GM18507 (cell line): ENCODE measurements at regions not wholly inside any gene's neighbourhood (a gene's known extent, or its start where the extent isn't known, plus 50 kb on each side); places are given as distances from the start of the nearest gene placed in this dataset.

Experiments
- DNase-seq: peaks from one replicate; pipeline ENCODE4 v3.0.0; 2011; ENCODE audit warnings: low read depth; ENCODE audit not compliant: insufficient read length; ENCODE audit errors: extremely low spot score
- FAIRE-seq: peaks from 2 replicates; lab custom pipeline; 2011; peaks lifted over from hg19 to GRCh38; lab: Jason Lieb, UNC

GRCh38 chr4:152103181-152103901, 342.5 kb upstream of the GATB start:
- no peak for DNase-seq
- FAIRE-seq: no peak

- no peak for FAIRE-seq
- no peak for DNase-seq
These were observed 341.7 kb upstream of the GATB start for GRCh38 chr4:152102436-152103000.

GRCh38 chr4:152101556-152102435, 341.0 kb upstream of the GATB start:
- FAIRE-seq: no peak
- no peak for DNase-seq

GRCh38 chr4:152100379-152101201, 339.8 kb upstream of the GATB start:
- DNase-seq: no peak
- FAIRE-seq: peak; percentile 84

- no peak for FAIRE-seq
- DNase-seq: no peak
These were observed 339.2 kb upstream of the GATB start for GRCh38 chr4:152099981-152100378.

- DNase-seq (no peak), FAIRE-seq (no peak)
These were observed 338.7 kb upstream of the GATB start for GRCh38 chr4:152099555-152099954.

GRCh38 chr4:152099061-152099425, 338.2 kb upstream of the GATB start:
- no peak for DNase-seq
- no peak for FAIRE-seq

GRCh38 chr4:152098365-152099060, 337.7 kb upstream of the GATB start:
- DNase-seq (no peak), FAIRE-seq (no peak)

- DNase-seq: no peak
These were observed 336.6 kb upstream of the GATB start for GRCh38 chr4:152097371-152097770.

GRCh38 chr4:152095701-152096070, 334.9 kb upstream of the GATB start:
- FAIRE-seq (no peak), DNase-seq (no peak)

More at GRCh38 chr4:152097371-152097770, 336.6 kb upstream of the GATB start:
- FAIRE-seq: no peak

- FAIRE-seq: no peak
These were observed 334.3 kb upstream of the GATB start for GRCh38 chr4:152094970-152095700.

GRCh38 chr4:152091405-152091804, 330.6 kb upstream of the GATB start:
- FAIRE-seq: no peak
- no peak for DNase-seq

More at GRCh38 chr4:152094970-152095700, 334.3 kb upstream of the GATB start:
- DNase-seq: no peak

- FAIRE-seq: no peak
These were observed 329.7 kb upstream of the GATB start for GRCh38 chr4:152090543-152090942.

GRCh38 chr4:152089584-152089983, 328.8 kb upstream of the GATB start:
- FAIRE-seq (no peak), DNase-seq (no peak)

More at GRCh38 chr4:152090543-152090942, 329.7 kb upstream of the GATB start:
- no peak for DNase-seq

GRCh38 chr4:152087335-152087734, 326.5 kb upstream of the GATB start:
- FAIRE-seq (no peak), DNase-seq (no peak)

- DNase-seq (no peak), FAIRE-seq (no peak)
These were observed 324.9 kb upstream of the GATB start for GRCh38 chr4:152085657-152086056.

GRCh38 chr4:152083338-152083737, 322.5 kb upstream of the GATB start:
- no peak for FAIRE-seq
- no peak for DNase-seq

GRCh38 chr4:152081024-152081423, 320.2 kb upstream of the GATB start:
- no peak for FAIRE-seq

More at GRCh38 chr4:152081024-152081423, 320.2 kb upstream of the GATB start:
- no peak for DNase-seq
